ENCODE measurements at regions not wholly inside any gene's neighbourhood (a gene's known extent, or its start where the extent isn't known, plus 50 kb on each side); places are given as distances from the start of the nearest gene placed in this dataset.

DNA sequence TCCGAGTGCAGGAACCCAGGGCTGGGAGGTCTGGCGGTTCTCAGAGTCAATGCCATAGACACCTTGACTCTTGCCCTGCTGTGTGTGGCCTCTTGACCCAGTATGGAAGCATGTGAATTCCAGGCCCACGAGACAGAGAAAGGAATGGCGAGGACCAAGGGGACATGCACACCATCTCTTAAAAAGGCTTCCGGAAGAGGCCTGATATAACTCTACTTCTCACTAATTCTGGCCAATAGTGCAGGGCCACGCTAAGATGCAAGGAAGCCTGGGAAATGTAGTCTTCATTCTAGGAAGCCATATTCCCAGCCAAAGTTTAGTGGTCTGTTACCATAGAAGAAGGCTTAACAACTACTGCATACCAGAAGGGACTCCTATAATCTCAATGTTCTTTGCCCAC lies 177.0 kb upstream of the KCNG1 start:
- TF ChIP-seq, protein P1, sequence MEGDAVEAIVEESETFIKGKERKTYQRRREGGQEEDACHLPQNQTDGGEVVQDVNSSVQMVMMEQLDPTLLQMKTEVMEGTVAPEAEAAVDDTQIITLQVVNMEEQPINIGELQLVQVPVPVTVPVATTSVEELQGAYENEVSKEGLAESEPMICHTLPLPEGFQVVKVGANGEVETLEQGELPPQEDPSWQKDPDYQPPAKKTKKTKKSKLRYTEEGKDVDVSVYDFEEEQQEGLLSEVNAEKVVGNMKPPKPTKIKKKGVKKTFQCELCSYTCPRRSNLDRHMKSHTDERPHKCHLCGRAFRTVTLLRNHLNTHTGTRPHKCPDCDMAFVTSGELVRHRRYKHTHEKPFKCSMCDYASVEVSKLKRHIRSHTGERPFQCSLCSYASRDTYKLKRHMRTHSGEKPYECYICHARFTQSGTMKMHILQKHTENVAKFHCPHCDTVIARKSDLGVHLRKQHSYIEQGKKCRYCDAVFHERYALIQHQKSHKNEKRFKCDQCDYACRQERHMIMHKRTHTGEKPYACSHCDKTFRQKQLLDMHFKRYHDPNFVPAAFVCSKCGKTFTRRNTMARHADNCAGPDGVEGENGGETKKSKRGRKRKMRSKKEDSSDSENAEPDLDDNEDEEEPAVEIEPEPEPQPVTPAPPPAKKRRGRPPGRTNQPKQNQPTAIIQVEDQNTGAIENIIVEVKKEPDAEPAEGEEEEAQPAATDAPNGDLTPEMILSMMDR (IDR thresholded peaks at IDR 0.05; ENCODE audit: extremely low read depth, missing control alignments), result no peak
- no peak for DNase-seq (ENCODE audit: low spot score)

DNA sequence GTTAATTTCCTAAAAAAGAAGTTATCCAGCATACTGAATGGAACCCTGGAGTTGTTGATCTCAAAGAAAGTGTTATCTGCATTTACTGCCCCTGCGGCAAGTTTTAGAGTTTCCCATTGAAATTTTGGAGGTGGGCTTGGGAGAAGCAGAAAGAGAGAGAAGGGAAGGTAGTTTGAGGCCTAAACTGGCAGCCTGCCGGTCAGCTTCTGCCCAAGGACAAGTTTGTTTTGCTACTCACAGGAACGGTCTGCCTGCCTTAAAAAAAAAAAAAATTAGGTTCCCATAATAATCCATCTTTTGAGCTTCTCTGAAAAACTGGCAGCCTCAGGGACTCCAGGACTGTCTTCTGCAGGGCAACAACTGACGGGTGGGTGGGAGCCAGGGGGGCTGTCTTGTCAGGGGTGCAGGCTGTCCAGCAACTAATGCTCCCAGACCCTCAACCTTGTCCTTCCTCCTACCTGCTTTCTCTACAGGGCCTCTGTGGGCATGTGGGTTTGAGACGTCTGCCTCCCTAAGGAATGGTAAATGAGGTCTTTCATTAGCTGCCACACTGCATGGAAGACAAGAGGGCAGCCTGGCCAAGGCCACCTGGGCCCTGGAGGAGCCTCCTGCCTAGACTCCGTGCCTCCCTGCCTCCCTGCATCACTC lies 176.1 kb upstream of the KCNG1 start:
- DNase-seq (ENCODE audit: low spot score), result no peak
- TF ChIP-seq, protein P1 (IDR thresholded peaks at IDR 0.05; ENCODE audit: extremely low read depth, missing control alignments), result no peak

DNA sequence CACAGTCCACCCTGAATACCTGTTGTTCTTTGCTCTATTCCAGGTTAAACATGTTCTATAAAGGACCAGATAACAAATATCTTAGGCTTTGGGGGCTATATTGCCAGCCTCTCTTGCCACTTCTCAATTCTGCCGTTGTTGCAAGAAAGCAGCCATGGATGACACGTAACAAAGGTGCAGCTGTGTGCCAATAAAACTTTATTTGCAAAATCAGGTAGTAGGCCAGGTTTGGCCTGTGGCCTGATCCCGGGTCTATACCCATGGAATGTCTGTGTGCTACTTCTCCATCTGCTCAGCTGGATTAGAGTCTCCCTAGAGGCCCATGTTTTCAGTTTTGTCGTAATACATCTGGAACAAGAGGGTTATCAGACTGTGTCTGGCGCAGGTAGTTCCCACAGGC lies 175.3 kb upstream of the KCNG1 start:
- TF ChIP-seq, protein P1 (IDR thresholded peaks at IDR 0.05; ENCODE audit: extremely low read depth, missing control alignments), result no peak
- DNase-seq (ENCODE audit: low spot score), result no peak

DNA sequence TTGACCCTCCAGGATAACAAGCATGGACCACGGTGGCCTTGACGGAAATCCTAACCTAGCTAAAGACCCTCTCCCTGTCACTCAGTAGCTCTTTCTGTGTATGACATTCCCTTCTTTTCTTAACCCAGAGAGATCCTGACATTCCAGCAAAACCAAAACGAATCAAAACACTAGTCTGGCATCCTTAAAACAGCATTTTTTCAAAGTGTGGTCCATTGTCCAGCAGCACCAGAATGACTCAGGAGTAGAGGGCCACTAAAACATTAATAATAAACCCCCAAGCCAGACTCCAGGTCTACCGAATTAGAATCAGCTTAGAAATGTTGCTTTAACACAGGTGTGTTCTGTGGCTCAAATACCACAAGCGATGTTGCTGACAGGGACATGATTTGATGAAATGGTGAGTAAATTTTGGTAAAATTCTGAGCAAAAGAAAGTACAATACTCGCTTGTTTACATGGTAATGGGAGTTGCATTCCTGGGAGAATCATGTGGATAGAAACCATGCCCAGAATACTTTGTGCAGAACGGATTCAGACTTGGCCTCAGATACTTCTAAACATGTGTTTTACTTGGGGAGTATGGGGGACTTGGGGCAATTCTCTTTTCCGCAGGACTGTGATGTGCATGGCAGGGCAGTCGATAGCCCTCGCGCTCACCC lies 174.2 kb upstream of the KCNG1 start:
- TF ChIP-seq, protein P1 (IDR thresholded peaks at IDR 0.05; ENCODE audit: extremely low read depth, missing control alignments), result no peak
- no peak for DNase-seq (ENCODE audit: low spot score)

DNA sequence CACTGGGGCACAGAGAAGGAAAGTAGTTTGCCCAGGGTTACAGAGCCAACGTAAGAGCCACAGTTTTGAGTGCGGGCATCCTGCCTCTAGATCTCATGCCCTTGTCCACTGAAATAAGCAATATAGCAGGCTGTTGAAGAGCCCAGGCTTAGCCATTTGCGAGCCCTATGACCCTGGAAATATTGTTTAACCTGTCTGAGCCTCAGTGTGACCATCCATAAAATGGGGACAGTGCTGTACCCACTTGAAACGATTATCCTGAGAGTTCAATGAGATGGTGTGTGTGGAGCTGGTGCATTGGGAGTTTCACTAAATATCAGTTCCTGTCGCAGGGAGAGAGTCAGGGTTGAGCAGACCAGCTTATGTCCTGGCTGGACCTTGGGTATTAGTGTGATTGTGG lies 173.1 kb upstream of the KCNG1 start:
- TF ChIP-seq, protein P1 (IDR thresholded peaks at IDR 0.05; ENCODE audit: extremely low read depth, missing control alignments), result no peak
- no peak for DNase-seq (ENCODE audit: low spot score)

DNA sequence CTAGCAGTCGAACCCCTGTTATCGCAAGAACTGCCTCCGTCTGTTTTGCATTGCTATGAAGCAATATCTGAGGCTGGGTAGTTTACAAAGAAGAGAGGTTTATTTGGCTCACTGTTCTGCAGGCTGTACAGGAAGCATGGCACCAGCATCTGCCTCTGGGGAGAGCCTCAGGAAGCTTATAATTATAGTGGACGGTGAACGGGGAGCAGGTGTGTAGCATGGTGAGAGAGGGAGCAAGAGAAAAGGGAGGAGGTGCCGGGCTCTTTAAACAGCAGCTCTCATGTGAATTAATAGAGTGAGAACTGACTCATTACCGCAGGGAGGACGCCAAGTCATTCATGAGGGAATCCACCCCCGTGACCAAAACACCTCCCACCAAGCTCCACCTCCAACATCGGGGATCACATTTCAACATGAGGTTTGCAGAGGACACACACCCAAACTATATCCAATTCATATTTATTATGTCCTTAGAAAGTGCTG lies 172.6 kb upstream of the KCNG1 start:
- TF ChIP-seq, protein P1 (IDR thresholded peaks at IDR 0.05; ENCODE audit: extremely low read depth, missing control alignments), result no peak
- no peak for DNase-seq (ENCODE audit: low spot score)

DNA sequence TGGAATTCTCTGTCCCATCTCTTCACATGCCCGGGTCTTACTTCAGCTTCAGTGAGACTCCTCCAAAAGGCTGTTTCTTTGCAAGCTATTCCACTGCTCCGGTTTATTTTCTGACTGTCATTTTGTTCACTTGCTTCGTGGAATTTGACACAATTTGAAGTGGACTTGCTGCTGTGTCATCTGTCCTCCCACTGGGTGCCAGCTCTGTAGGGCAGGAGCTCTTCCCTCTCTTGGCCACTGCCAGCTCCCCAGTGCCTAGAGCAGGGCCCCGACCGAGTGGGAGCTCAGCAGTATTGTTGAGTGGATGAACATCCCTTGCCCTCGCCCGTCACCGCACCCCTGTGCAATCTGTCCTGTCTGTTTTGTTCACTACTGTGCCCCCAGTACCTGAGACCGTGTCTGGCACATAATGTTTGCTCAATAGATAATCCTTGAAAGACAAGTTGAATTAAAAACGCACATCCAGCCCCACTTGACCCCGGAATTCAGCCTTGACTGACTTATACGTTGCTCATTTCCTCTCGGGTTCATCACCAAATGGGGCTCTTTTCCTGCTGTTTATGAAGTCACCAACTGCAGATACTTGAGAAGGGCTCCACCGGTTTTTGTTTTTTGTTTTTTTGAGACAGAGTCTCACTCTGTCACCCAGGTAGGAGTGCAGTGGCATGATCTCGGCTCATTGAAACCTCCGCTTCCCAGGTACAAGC lies 170.3 kb upstream of the KCNG1 start:
- TF ChIP-seq, protein P1 (IDR thresholded peaks at IDR 0.05; ENCODE audit: extremely low read depth, missing control alignments), result no peak
- no peak for DNase-seq (ENCODE audit: low spot score)
